ENCODE measurements at regions not wholly inside any gene's neighbourhood (a gene's known extent, or its start where the extent isn't known, plus 50 kb on each side); places are given as distances from the start of the nearest gene placed in this dataset.

DNA sequence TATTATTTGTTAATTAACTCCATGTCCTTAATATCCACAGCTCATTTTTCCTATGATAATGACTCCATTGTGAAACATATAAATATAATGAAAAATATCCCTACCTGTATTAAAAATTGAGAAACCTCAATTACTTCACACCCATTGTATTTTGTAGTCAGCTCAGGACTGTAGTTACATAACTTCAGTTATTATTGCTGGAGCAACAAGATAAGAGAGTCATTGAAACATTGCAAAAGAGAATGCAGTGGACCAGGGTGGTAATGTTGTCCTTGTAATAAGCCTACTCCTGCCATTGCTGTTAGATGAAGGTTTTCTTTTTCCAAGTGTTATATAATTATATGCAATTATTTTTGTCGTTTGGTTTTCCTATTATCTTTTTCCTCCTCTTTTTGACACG lies 184.4 kb downstream of the PRL start:
- peak overlapping the region; percentile 35; the same call in 1 of the 2 replicates for H3K9ac ChIP-seq
- peak overlapping the region; percentile 13; the same call in 1 of the 2 replicates for H3K4me2 ChIP-seq

DNA sequence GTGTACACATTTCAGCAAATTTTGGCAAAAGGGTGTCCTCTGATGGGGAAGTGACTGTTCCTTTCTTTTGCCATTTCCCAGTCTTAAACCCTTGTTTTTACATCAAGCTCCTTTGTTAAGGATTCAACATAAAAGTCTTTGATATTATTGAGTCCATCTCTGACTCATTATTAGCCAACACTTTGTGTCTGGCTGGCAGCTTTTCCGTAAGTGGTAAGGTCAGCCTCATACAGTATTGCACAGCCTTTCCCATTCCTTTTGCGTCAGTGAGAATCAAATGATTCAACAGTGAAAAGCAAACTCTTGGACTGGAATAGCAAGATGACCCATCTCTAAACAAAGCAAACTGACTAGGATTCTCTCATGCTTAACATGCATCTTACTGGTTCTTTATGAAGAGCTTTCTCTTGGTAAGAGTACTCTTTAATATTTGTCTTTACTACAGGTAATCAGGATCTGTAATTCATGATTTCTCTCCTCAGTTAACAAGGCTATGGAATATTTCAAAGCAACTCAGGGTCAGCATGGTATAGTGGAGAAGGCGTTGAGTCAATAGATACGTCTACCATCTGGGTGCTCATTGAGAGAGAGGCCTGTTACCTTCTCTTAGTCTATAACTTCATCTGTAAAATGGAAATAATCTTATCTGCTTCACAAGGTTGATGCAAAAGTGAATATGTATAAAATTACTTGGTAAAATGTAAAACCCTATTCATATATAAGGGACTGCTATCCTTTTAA lies 183.6 kb downstream of the PRL start:
- Histone ChIP-seq H3K9me2 (no peaks in the 10 kb centered on the region), H3K4me1 (ENCODE audit: control insufficient read depth in 1 of 2, insufficient read depth in 2 of 2, low read depth in 1 of 2, low read length in 1 of 2) (no peaks in the 10 kb centered on the region; a peak in 2 of 4 replicates), H3K9ac (peak overlapping the region; percentile 35; the same call in 1 of the 2 replicates), H3K9me3 (no peaks in the 10 kb centered on the region), H4K20me1 (ENCODE audit: insufficient read depth) (no peaks in the 10 kb centered on the region), H3K36me3 (replicated peaks in 1 of 2; ENCODE audit: control insufficient read depth in 1 of 2, insufficient read depth in 2 of 2, low read length in 1 of 2) (peaks cover 5 to 6% of the 10 kb centered on the region in 2 experiments), H3K4me2 (peak overlapping the region; percentile 13; the same call in 1 of the 2 replicates), H3K4me3 (ENCODE audit: low read depth in 2 of 2, low read length in 1 of 2) (no peak overlapping the region), H3K79me2 (ENCODE audit: insufficient read depth) (no peaks in the 10 kb centered on the region), H3K27ac (ENCODE audit: low read depth in 2 of 2, low read length in 1 of 2) (peak overlapping the region in 1 of 2 experiments; percentile 88; a peak in 3 of 4 replicates), H3K27me3 (ENCODE audit: insufficient read depth) (no peaks in the 10 kb centered on the region), H2AFZ (ENCODE audit: low read depth) (no peak overlapping the region; the same call in 1 of the 2 replicates), H3F3A (replicated peaks; ENCODE audit: insufficient read depth) (peaks cover 11% of the 10 kb centered on the region)
- WGBS (ENCODE audit: low lambda C conversion rate) = 52% methylated on average over 4 of the region's 4 CpGs
- ChIA-PET CTCF (no interaction called here), POLR2A (no interaction called here)
- no peak for DNase-seq
- peak; percentile 86 for TF ChIP-seq FOSL2 (IDR thresholded peaks at IDR 0.05; ENCODE audit: borderline replicate concordance, low read depth)
- TF ChIP-seq, protein P1, sequence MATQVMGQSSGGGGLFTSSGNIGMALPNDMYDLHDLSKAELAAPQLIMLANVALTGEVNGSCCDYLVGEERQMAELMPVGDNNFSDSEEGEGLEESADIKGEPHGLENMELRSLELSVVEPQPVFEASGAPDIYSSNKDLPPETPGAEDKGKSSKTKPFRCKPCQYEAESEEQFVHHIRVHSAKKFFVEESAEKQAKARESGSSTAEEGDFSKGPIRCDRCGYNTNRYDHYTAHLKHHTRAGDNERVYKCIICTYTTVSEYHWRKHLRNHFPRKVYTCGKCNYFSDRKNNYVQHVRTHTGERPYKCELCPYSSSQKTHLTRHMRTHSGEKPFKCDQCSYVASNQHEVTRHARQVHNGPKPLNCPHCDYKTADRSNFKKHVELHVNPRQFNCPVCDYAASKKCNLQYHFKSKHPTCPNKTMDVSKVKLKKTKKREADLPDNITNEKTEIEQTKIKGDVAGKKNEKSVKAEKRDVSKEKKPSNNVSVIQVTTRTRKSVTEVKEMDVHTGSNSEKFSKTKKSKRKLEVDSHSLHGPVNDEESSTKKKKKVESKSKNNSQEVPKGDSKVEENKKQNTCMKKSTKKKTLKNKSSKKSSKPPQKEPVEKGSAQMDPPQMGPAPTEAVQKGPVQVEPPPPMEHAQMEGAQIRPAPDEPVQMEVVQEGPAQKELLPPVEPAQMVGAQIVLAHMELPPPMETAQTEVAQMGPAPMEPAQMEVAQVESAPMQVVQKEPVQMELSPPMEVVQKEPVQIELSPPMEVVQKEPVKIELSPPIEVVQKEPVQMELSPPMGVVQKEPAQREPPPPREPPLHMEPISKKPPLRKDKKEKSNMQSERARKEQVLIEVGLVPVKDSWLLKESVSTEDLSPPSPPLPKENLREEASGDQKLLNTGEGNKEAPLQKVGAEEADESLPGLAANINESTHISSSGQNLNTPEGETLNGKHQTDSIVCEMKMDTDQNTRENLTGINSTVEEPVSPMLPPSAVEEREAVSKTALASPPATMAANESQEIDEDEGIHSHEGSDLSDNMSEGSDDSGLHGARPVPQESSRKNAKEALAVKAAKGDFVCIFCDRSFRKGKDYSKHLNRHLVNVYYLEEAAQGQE (IDR thresholded peaks at IDR 0.05; ENCODE audit: low read depth, low read length) = no peak
- no peak for TF ChIP-seq CHD2 (IDR thresholded peaks at IDR 0.05; ENCODE audit: low read length, partially characterized antibody)
- no peak for TF ChIP-seq POLR2AphosphoS5 (IDR thresholded peaks at IDR 0.05; ENCODE audit: low read depth, low read length)
- TF ChIP-seq, protein P2, sequence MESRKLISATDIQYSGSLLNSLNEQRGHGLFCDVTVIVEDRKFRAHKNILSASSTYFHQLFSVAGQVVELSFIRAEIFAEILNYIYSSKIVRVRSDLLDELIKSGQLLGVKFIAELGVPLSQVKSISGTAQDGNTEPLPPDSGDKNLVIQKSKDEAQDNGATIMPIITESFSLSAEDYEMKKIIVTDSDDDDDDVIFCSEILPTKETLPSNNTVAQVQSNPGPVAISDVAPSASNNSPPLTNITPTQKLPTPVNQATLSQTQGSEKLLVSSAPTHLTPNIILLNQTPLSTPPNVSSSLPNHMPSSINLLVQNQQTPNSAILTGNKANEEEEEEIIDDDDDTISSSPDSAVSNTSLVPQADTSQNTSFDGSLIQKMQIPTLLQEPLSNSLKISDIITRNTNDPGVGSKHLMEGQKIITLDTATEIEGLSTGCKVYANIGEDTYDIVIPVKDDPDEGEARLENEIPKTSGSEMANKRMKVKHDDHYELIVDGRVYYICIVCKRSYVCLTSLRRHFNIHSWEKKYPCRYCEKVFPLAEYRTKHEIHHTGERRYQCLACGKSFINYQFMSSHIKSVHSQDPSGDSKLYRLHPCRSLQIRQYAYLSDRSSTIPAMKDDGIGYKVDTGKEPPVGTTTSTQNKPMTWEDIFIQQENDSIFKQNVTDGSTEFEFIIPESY (IDR thresholded peaks at IDR 0.05; ENCODE audit: borderline replicate concordance, low read depth) = no peak
- peak; percentile 43; the same call in 1 of the 2 replicates for TF ChIP-seq MEF2A (IDR thresholded peaks at IDR 0.05; ENCODE audit: borderline replicate concordance, low read depth)
- TF ChIP-seq SMC3 (IDR thresholded peaks at IDR 0.05; ENCODE audit: low read depth, low read length) = no peak
- TF ChIP-seq FOXJ3 (CRISPR knock-in tag; IDR thresholded peaks at IDR 0.05) = no peak
- no peak for TF ChIP-seq YY1 (IDR thresholded peaks at IDR 0.05; ENCODE audit: low read depth)
- TF ChIP-seq, protein P3, sequence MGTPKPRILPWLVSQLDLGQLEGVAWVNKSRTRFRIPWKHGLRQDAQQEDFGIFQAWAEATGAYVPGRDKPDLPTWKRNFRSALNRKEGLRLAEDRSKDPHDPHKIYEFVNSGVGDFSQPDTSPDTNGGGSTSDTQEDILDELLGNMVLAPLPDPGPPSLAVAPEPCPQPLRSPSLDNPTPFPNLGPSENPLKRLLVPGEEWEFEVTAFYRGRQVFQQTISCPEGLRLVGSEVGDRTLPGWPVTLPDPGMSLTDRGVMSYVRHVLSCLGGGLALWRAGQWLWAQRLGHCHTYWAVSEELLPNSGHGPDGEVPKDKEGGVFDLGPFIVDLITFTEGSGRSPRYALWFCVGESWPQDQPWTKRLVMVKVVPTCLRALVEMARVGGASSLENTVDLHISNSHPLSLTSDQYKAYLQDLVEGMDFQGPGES (IDR thresholded peaks at IDR 0.05; ENCODE audit: low read depth, low read length) = no peak
- no peak for TF ChIP-seq ELF1 (IDR thresholded peaks at IDR 0.05)
- no peak for TF ChIP-seq RFX5 (IDR thresholded peaks at IDR 0.05; ENCODE audit: low read length)
- TF ChIP-seq, protein P4, sequence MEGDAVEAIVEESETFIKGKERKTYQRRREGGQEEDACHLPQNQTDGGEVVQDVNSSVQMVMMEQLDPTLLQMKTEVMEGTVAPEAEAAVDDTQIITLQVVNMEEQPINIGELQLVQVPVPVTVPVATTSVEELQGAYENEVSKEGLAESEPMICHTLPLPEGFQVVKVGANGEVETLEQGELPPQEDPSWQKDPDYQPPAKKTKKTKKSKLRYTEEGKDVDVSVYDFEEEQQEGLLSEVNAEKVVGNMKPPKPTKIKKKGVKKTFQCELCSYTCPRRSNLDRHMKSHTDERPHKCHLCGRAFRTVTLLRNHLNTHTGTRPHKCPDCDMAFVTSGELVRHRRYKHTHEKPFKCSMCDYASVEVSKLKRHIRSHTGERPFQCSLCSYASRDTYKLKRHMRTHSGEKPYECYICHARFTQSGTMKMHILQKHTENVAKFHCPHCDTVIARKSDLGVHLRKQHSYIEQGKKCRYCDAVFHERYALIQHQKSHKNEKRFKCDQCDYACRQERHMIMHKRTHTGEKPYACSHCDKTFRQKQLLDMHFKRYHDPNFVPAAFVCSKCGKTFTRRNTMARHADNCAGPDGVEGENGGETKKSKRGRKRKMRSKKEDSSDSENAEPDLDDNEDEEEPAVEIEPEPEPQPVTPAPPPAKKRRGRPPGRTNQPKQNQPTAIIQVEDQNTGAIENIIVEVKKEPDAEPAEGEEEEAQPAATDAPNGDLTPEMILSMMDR (IDR thresholded peaks at IDR 0.05) = no peak

More for the DNA sequence above, 184.4 kb downstream of the PRL start:
- no peaks in the 10 kb centered on the region; a peak in 1 of 4 replicates for H3K4me1 ChIP-seq (ENCODE audit: control insufficient read depth in 1 of 2, insufficient read depth in 2 of 2, low read depth in 1 of 2, low read length in 1 of 2)
- H3K9me2 ChIP-seq = no peaks in the 10 kb centered on the region
- H3K9me3 ChIP-seq = no peaks in the 10 kb centered on the region
- TF ChIP-seq, protein P5, sequence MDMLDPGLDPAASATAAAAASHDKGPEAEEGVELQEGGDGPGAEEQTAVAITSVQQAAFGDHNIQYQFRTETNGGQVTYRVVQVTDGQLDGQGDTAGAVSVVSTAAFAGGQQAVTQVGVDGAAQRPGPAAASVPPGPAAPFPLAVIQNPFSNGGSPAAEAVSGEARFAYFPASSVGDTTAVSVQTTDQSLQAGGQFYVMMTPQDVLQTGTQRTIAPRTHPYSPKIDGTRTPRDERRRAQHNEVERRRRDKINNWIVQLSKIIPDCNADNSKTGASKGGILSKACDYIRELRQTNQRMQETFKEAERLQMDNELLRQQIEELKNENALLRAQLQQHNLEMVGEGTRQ (IDR thresholded peaks at IDR 0.05; ENCODE audit: borderline replicate concordance, low read depth, low read length) = no peak
- no peak for TF ChIP-seq SIN3A (IDR thresholded peaks at IDR 0.05; ENCODE audit: borderline replicate concordance, low read depth, low read length)
- no peak for TF ChIP-seq RFX5 (IDR thresholded peaks at IDR 0.05; ENCODE audit: low read length)
- no peak for TF ChIP-seq NFIC (IDR thresholded peaks at IDR 0.05; ENCODE audit: borderline replicate concordance)
- no peak for TF ChIP-seq FOSL2 (IDR thresholded peaks at IDR 0.05; ENCODE audit: borderline replicate concordance, low read depth)
- ChIA-PET CTCF (no interaction called here), POLR2A (no interaction called here)
- DNase-seq = no peak
- peak overlapping the region in 1 of 2 experiments; percentile 88; a peak in 2 of 4 replicates for H3K27ac ChIP-seq (ENCODE audit: low read depth in 2 of 2, low read length in 1 of 2)
- 81% methylated on average over 2 of the region's 2 CpGs for WGBS (ENCODE audit: low lambda C conversion rate)
- no peaks in the 10 kb centered on the region for H3K79me2 ChIP-seq (ENCODE audit: insufficient read depth)
- peaks cover 5 to 6% of the 10 kb centered on the region in 2 experiments for H3K36me3 ChIP-seq (replicated peaks in 1 of 2; ENCODE audit: control insufficient read depth in 1 of 2, insufficient read depth in 2 of 2, low read length in 1 of 2)
- no peak overlapping the region for H3K4me3 ChIP-seq (ENCODE audit: low read depth in 2 of 2, low read length in 1 of 2)
- no peak overlapping the region; the same call in 1 of the 2 replicates for H2AFZ ChIP-seq (ENCODE audit: low read depth)
- no peaks in the 10 kb centered on the region for H4K20me1 ChIP-seq (ENCODE audit: insufficient read depth)
- H3F3A ChIP-seq (replicated peaks; ENCODE audit: insufficient read depth) = peaks cover 11% of the 10 kb centered on the region
- no peaks in the 10 kb centered on the region for H3K27me3 ChIP-seq (ENCODE audit: insufficient read depth)
